ENCODE measurements at regions not wholly inside any gene's neighbourhood (a gene's known extent, or its start where the extent isn't known, plus 50 kb on each side); places are given as distances from the start of the nearest gene placed in this dataset.

- no peak overlapping the region for H3K4me3 ChIP-seq (ENCODE audit: low read depth, poor library complexity, severe bottlenecking)
- WGBS, 2 donors, result 82 to 84% methylated on average over 2 of the region's 2 CpGs
- intact Hi-C loops (cut with DNase I; ENCODE audit: low total_unique reads), result no loop called here
- TF ChIP-seq POLR2A (IDR thresholded peaks at IDR 0.05), result no peak
- DNase-seq (ENCODE audit: low spot score in 2 of 2), result no peak
Observed at GRCh38 chr1:208339911-208340310, 95.7 kb upstream of the PLXNA2 start.

GRCh38 chr1:208343226-208343625, 99.0 kb upstream of the PLXNA2 start:
- TF ChIP-seq CTCF (IDR thresholded peaks at IDR 0.05), result no peak
- TF ChIP-seq POLR2A (IDR thresholded peaks at IDR 0.05), result no peak
- intact Hi-C loops (cut with DNase I; ENCODE audit: low total_unique reads), result no loop called here
- H3K4me3 ChIP-seq (ENCODE audit: low read depth, poor library complexity, severe bottlenecking), result no peak overlapping the region
- 88 to 94% methylated on average over 4 of the region's 4 CpGs for WGBS, 2 donors
- no peak for DNase-seq (ENCODE audit: low spot score in 2 of 2)

GRCh38 chr1:208344202-208344857, 100.1 kb upstream of the PLXNA2 start:
- intact Hi-C loops (cut with DNase I; ENCODE audit: low total_unique reads), result no loop called here
- no peak for TF ChIP-seq CTCF (IDR thresholded peaks at IDR 0.05)
- TF ChIP-seq POLR2A (IDR thresholded peaks at IDR 0.05), result no peak
- WGBS, 2 donors, result 44 to 55% methylated on average over 9 of the region's 9 CpGs
- no peak for DNase-seq (ENCODE audit: low spot score in 2 of 2)
- no peak overlapping the region for H3K4me3 ChIP-seq (ENCODE audit: low read depth, poor library complexity, severe bottlenecking)

- DNase-seq (ENCODE audit: low spot score in 2 of 2), result no peak
- intact Hi-C loops (cut with DNase I; ENCODE audit: low total_unique reads), result no loop called here
- no peak for TF ChIP-seq POLR2A (IDR thresholded peaks at IDR 0.05)
- no peak for TF ChIP-seq CTCF (IDR thresholded peaks at IDR 0.05)
- WGBS, 2 donors, result 33 to 45% methylated on average over 5 of the region's 5 CpGs
- no peak overlapping the region for H3K4me3 ChIP-seq (ENCODE audit: low read depth, poor library complexity, severe bottlenecking)
Observed at GRCh38 chr1:208347191-208347590, 103.0 kb upstream of the PLXNA2 start.

- intact Hi-C loops (cut with DNase I; ENCODE audit: low total_unique reads), result no loop called here
- no peak overlapping the region for H3K4me3 ChIP-seq (ENCODE audit: low read depth, poor library complexity, severe bottlenecking)
- DNase-seq (ENCODE audit: low spot score in 2 of 2), result no peak
- 80 to 90% methylated on average over 13 of the region's 13 CpGs for WGBS, 2 donors
- no peak for TF ChIP-seq POLR2A (IDR thresholded peaks at IDR 0.05)
- no peak for TF ChIP-seq CTCF (IDR thresholded peaks at IDR 0.05)
Observed at GRCh38 chr1:208349694-208350330, 105.6 kb upstream of the PLXNA2 start.

- no peak for DNase-seq (ENCODE audit: low spot score in 2 of 2)
- WGBS, 2 donors, result 78 to 82% methylated on average over 1 of the region's 1 CpG
- H3K4me3 ChIP-seq (ENCODE audit: low read depth, poor library complexity, severe bottlenecking), result no peak overlapping the region
- intact Hi-C loops (cut with DNase I; ENCODE audit: low total_unique reads), result no loop called here
- TF ChIP-seq CTCF (IDR thresholded peaks at IDR 0.05), result no peak
- TF ChIP-seq POLR2A (IDR thresholded peaks at IDR 0.05), result no peak
Observed at GRCh38 chr1:208350815-208351214, 106.6 kb upstream of the PLXNA2 start.

Measured in lower leg skin (tissue), 4 donors.